CD4-positive, CD25-positive, alpha-beta regulatory T cell (primary cell): ENCODE measurements at regions not wholly inside any gene's neighbourhood (a gene's known extent, or its start where the extent isn't known, plus 50 kb on each side); places are given as distances from the start of the nearest gene placed in this dataset.

ENCODE experiments used
- ATAC-seq, 2 donors: fragments of 150-1000 bp; cut with Tn5 transposase; one replicate each; pipeline ENCODE4 v1.10.0; 2021; ENCODE audit warnings: low read depth in 2 of 2, moderate number of reproducible peaks in 2 of 2, moderate library complexity in 1 of 2
- DNase-seq, 3 donors: peaks; one replicate each; pipeline versions ENCODE4 v3.0.0 to v3.0.0-alpha.2; 2012 to 2022; ENCODE audit warnings: mixed read lengths in 1 of 3
- H3K27ac ChIP-seq: one replicate; pipeline ENCODE4 v1.7.0; 2013; ENCODE audit warnings: mild to moderate bottlenecking, low read length; ENCODE audit not compliant: insufficient read depth, poor library complexity, severe bottlenecking
- H3K27me3 ChIP-seq: one replicate; pipeline ENCODE4 v1.7.0; 2013; ENCODE audit warnings: low read length; ENCODE audit not compliant: control insufficient read depth, insufficient read depth
- H3K36me3 ChIP-seq: one replicate; pipeline ENCODE4 v1.7.0; 2013; ENCODE audit warnings: mild to moderate bottlenecking, low read length, moderate library complexity; ENCODE audit not compliant: control insufficient read depth, insufficient read depth
- H3K4me1 ChIP-seq: 2 replicates; pipeline ENCODE4 v1.7.0; 2013; ENCODE audit warnings: mild to moderate bottlenecking, low read length; ENCODE audit not compliant: insufficient read depth, control insufficient read depth, poor library complexity, severe bottlenecking
- H3K4me3 ChIP-seq: one replicate; pipeline ENCODE4 v1.7.0; 2013; ENCODE audit warnings: low read depth, mild to moderate bottlenecking, low read length, moderate library complexity
- H3K9me3 ChIP-seq, 2 experiments: 1 replicate in 1 of 2; 2 replicates in 1 of 2; pipeline ENCODE4 v1.7.0; 2013; ENCODE audit warnings: low read length in 2 of 2, mild to moderate bottlenecking in 1 of 2, moderate library complexity in 1 of 2; ENCODE audit not compliant: control insufficient read depth in 2 of 2
- H3K27ac Mint-ChIP-seq, 3 donors: one replicate each; pipeline ENCODE4 v1.8.0; 2020 to 2022; ENCODE audit warnings: mild to moderate bottlenecking in 3 of 3, mixed read lengths in 3 of 3, moderate library complexity in 2 of 3
- H3K27me3 Mint-ChIP-seq: one replicate; pipeline ENCODE4 v1.8.0; 2022; ENCODE audit warnings: mild to moderate bottlenecking, mixed read lengths
- H3K36me3 Mint-ChIP-seq: one replicate; pipeline ENCODE4 v1.8.0; 2020; ENCODE audit warnings: mixed read lengths
- H3K4me1 Mint-ChIP-seq, 4 donors: one replicate each; pipeline ENCODE4 v1.8.0; 2020 to 2022; ENCODE audit warnings: mixed read lengths in 4 of 4, mild to moderate bottlenecking in 1 of 4
- H3K4me3 Mint-ChIP-seq, 4 donors: one replicate each; pipeline ENCODE4 v1.8.0; 2020 to 2022; ENCODE audit warnings: mild to moderate bottlenecking in 4 of 4, mixed read lengths in 4 of 4, moderate library complexity in 3 of 4
- H3K9me3 Mint-ChIP-seq, 7 donors: one replicate each; pipeline ENCODE4 v1.8.0; 2020 to 2022; ENCODE audit warnings: mixed read lengths in 7 of 7, mild to moderate bottlenecking in 3 of 7, moderate library complexity in 2 of 7

DNA sequence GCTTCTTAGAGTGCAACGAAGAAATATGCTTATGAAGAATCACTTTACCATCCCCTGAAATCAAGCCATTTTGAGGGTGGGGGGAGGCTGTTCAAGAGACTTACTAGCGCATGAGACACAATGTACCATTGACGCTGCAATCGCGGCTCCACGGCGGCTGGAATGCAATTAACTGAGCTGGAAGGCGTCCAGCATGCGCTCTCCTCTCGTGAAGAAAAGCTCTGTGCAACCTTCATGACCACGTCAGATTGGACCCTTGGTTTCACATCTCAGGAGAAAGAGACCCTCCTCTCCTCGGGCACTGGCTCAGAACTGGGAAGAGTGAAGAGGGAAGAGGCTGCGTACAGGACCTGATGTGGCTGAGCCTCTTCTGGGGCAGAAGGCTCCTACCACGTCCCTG, 138.5 kb upstream of the IRX2 start:
- no peaks in the 10 kb centered on the region for H3K27me3 ChIP-seq
- no peaks in the 10 kb centered on the region for H3K36me3 Mint-ChIP-seq
- H3K27me3 Mint-ChIP-seq = no peaks in the 10 kb centered on the region
- no peak overlapping the region for H3K4me3 Mint-ChIP-seq
- H3K4me1 ChIP-seq = no peaks in the 10 kb centered on the region
- peaks cover 0 to 17% of the 10 kb centered on the region in 2 experiments for H3K9me3 ChIP-seq
- no peak overlapping the region for H3K27ac Mint-ChIP-seq
- peaks cover 0 to 12% (median 5%) of the 10 kb centered on the region in 7 donors for H3K9me3 Mint-ChIP-seq
- H3K4me3 ChIP-seq = no peak overlapping the region
- H3K4me1 Mint-ChIP-seq = no peaks in the 10 kb centered on the region
- DNase-seq (no peak), ATAC-seq (no peak)
- H3K27ac ChIP-seq = no peak overlapping the region
- H3K36me3 ChIP-seq = no peaks in the 10 kb centered on the region

DNA sequence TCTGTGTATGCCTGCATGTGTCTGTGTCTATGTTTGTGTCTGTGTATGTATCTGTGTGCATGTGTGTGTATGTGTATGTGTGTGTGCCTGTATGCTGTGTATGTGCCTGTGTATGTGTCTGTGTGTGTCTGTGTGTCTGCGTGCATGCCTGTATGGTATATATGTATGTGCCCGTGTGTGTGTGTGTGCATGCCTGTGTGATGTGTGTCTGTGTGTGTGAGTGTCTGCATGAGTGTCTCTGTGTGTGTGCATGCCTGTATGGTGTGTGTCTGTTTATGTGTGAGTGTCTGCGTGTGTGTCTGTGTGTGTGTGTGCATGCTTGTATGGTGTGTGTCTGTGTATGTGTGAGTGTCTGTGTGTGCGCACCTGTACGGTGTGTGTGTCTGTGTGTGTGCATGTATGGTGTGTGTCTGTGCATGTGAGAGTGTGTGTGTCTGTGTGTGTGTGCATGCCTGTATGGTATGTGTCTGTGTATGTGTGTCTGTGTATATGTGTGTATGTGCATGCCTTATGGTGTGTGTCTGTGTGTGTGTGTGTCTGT, 137.1 kb upstream of the IRX2 start:
- Mint-ChIP-seq H3K4me3 (no peak overlapping the region), H3K4me1 (no peaks in the 10 kb centered on the region), H3K27me3 (no peaks in the 10 kb centered on the region), H3K36me3 (no peaks in the 10 kb centered on the region), H3K9me3 (peaks cover 0 to 11% (median 5%) of the 10 kb centered on the region in 7 donors), H3K27ac (no peak overlapping the region)
- no peak overlapping the region for H3K27ac ChIP-seq
- no peak for ATAC-seq
- no peak for DNase-seq
- no peaks in the 10 kb centered on the region for H3K36me3 ChIP-seq
- H3K4me1 ChIP-seq = no peaks in the 10 kb centered on the region
- no peak overlapping the region for H3K4me3 ChIP-seq
- no peaks in the 10 kb centered on the region for H3K27me3 ChIP-seq
- H3K9me3 ChIP-seq = peaks cover 0 to 13% of the 10 kb centered on the region in 2 experiments

DNA sequence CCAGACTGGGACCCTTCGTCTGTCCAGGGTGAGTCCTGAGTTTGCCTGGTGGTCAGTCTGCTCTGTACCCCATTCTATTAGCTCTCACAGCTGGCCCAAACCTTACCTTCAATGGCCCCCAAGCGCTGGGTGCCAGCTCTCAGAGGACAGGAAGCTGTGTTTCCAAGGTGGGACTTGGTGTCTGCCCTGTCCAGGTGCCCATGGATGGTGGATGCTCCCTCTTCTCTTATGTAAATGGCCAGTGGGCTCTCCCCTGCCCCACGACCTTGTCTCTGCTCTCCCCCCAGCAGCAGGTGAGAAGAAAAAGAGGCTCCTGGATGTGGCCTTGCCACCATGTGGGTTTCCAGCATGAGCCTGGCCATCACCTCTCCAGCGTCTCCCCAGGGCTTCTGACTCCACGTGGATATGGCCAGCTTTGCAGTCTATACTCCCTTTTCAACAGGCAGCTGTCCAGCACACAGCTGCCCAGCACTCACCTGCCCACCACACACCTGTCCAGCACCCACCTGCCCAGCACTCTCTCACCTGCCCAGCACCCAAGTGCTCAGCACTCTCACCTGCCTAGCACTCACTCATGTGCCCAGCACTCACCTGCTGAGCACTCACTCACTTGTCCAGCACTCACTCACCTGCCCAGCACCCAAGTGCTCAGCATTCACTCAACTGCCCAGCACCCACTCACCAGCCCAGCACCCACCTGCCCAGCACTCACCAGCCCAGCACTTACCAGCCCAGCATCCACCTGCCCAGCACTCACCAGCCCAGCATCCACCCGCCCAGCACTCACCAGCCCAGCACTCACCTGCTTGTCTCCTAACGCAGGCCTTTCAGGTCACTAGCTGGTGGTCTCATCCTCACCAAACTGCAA, 136.2 kb upstream of the IRX2 start:
- Histone ChIP-seq H3K9me3 (peaks cover 0 to 11% of the 10 kb centered on the region in 2 experiments), H3K4me1 (no peaks in the 10 kb centered on the region), H3K36me3 (no peaks in the 10 kb centered on the region), H3K27ac (no peak overlapping the region), H3K27me3 (no peaks in the 10 kb centered on the region), H3K4me3 (no peak overlapping the region)
- no peaks in the 10 kb centered on the region for H3K4me1 Mint-ChIP-seq
- peaks cover 0 to 12% (median 4%) of the 10 kb centered on the region in 7 donors for H3K9me3 Mint-ChIP-seq
- DNase-seq = no peak
- H3K36me3 Mint-ChIP-seq = no peaks in the 10 kb centered on the region
- no peak overlapping the region for H3K4me3 Mint-ChIP-seq
- H3K27me3 Mint-ChIP-seq = no peaks in the 10 kb centered on the region
- H3K27ac Mint-ChIP-seq = no peak overlapping the region
- ATAC-seq = no peak

DNA sequence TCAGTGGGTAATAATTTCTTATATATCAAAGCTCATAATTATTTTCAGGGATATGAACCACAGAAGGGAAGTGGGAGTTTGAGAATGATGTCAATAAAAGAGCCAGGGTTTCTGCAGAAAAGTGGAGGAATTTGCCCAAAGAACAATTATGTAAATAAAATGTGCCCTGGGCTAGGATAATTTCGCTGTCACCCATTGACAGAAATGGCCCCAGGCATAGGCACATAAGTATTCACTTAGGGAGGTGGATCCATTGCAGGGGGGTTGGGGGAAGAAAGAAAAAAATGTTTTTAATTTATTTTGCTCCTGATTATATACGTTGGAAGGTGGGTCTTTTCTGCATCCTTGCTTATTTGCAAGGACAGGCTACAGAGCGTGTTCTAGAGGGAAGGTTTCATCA, 135.1 kb upstream of the IRX2 start:
- Histone ChIP-seq H3K4me3 (no peak overlapping the region), H3K4me1 (no peaks in the 10 kb centered on the region), H3K27me3 (no peaks in the 10 kb centered on the region), H3K27ac (no peak overlapping the region), H3K36me3 (no peaks in the 10 kb centered on the region), H3K9me3 (peaks cover 0 to 5% of the 10 kb centered on the region in 2 experiments)
- Mint-ChIP-seq H3K4me1 (no peaks in the 10 kb centered on the region), H3K4me3 (no peak overlapping the region), H3K27me3 (no peaks in the 10 kb centered on the region), H3K36me3 (no peaks in the 10 kb centered on the region), H3K27ac (no peak overlapping the region), H3K9me3 (peaks cover 0 to 12% (median 5%) of the 10 kb centered on the region in 7 donors)
- ATAC-seq = no peak
- DNase-seq = no peak

DNA sequence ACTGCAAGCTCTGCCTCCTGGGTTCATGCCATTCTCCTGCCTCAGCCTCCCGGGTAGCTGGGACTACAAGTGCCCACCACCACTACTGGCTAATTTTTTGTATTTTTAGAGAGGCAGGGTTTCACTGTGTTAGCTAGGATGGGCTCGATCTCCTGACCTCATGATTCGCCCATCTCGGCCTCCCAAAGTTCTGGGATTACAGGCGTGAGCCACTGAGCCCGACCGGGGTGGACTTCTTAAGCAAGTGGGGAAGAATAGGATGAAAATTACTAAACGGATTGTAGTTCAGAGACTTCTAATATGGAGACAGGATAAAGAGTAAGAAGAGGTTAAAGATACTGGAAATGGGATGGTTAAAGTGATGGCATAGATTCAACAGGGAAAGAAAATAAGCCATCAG, 132.3 kb upstream of the IRX2 start:
- Histone ChIP-seq H3K27me3 (no peaks in the 10 kb centered on the region), H3K4me3 (no peak overlapping the region), H3K4me1 (no peaks in the 10 kb centered on the region), H3K27ac (no peak overlapping the region), H3K36me3 (no peaks in the 10 kb centered on the region), H3K9me3 (peaks cover 9 to 10% of the 10 kb centered on the region in 2 experiments)
- no peaks in the 10 kb centered on the region for H3K36me3 Mint-ChIP-seq
- no peak overlapping the region for H3K4me3 Mint-ChIP-seq
- no peaks in the 10 kb centered on the region for H3K27me3 Mint-ChIP-seq
- ATAC-seq (no peak), DNase-seq (no peak)
- H3K27ac Mint-ChIP-seq = no peak overlapping the region
- no peaks in the 10 kb centered on the region for H3K4me1 Mint-ChIP-seq
- peaks cover 5 to 33% (median 12%) of the 10 kb centered on the region in 7 donors for H3K9me3 Mint-ChIP-seq

DNA sequence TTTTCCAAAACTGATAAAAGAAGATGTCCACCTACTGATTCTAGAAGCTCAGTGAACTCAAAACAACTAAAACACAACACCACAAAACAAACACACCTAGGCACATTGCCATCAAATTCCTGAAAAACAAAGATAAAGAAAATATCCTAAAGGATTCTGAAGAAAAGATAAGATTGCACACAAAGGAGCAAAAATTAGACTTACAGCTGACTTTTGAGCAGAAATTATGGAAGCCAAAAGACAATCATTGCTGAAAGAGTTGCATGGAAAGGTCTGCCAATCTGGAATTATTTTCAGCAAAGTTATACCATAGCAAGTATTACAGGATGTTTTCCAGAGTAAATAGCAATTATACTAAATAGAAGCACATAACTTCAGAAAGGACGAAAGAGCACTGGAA, 128.2 kb upstream of the IRX2 start:
- DNase-seq = no peak
- no peak for ATAC-seq
- no peak overlapping the region for H3K27ac Mint-ChIP-seq
- Histone ChIP-seq H3K27me3 (no peaks in the 10 kb centered on the region), H3K27ac (no peak overlapping the region), H3K4me3 (no peak overlapping the region), H3K9me3 (peaks cover 9 to 10% of the 10 kb centered on the region in 2 experiments), H3K36me3 (no peaks in the 10 kb centered on the region), H3K4me1 (no peaks in the 10 kb centered on the region)
- no peaks in the 10 kb centered on the region for H3K27me3 Mint-ChIP-seq
- H3K36me3 Mint-ChIP-seq = no peaks in the 10 kb centered on the region
- H3K4me3 Mint-ChIP-seq = no peak overlapping the region
- H3K4me1 Mint-ChIP-seq = no peaks in the 10 kb centered on the region
- H3K9me3 Mint-ChIP-seq = peaks cover 5 to 39% (median 12%) of the 10 kb centered on the region in 7 donors

DNA sequence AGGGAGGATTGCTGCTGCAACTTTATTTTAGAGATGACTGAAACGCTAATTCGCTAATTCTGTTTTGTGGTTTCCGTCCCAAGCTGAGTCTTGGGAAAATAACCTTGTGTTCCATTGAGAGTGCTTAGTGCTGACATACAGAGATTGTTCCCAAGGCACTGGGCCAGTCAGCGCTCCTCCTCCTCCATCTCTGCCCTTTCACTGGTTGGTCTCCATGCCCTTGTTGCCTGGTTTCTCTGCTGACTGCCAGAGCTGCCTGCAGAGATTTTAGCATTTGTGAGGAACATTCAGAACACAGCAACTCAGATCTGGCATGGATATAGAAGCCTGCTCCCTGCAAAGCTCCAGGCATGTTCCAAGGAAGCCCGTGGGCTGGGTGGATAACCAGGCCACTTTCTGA, 126.0 kb upstream of the IRX2 start:
- Histone ChIP-seq H3K4me1 (no peaks in the 10 kb centered on the region), H3K27me3 (no peaks in the 10 kb centered on the region), H3K9me3 (peaks cover 9 to 10% of the 10 kb centered on the region in 2 experiments), H3K27ac (no peak overlapping the region), H3K4me3 (no peak overlapping the region), H3K36me3 (no peaks in the 10 kb centered on the region)
- Mint-ChIP-seq H3K9me3 (peaks cover 5 to 27% (median 10%) of the 10 kb centered on the region in 7 donors), H3K27ac (no peak overlapping the region), H3K4me3 (no peak overlapping the region), H3K36me3 (no peaks in the 10 kb centered on the region), H3K4me1 (no peaks in the 10 kb centered on the region), H3K27me3 (no peaks in the 10 kb centered on the region)
- ATAC-seq (no peak), DNase-seq (no peak)

DNA sequence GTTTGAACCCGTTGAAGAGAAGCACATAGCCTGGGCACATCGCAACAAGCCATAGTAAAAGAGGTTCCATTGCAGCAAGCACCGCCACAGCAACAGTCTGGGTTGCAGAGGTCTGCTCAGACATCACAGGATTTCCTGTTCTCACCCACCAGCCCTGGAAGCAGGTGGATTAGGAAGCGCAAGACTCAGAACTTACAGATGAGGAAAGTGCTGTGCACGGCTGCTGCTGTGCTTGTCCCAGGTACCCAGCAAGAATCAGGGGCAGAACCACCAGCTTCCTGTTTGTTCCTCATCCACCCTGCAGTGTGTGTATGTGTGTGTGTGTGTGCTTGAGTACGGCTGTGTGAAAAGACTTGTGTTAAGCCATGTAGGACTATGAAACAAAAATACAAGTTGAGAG, 124.7 kb upstream of the IRX2 start:
- no peak for ATAC-seq
- Histone ChIP-seq H3K4me1 (no peaks in the 10 kb centered on the region), H3K4me3 (no peak overlapping the region), H3K36me3 (no peaks in the 10 kb centered on the region), H3K9me3 (peaks cover 9 to 10% of the 10 kb centered on the region in 2 experiments), H3K27me3 (no peaks in the 10 kb centered on the region), H3K27ac (no peak overlapping the region)
- Mint-ChIP-seq H3K9me3 (peaks cover 0 to 25% (median 10%) of the 10 kb centered on the region in 7 donors), H3K4me3 (no peak overlapping the region), H3K4me1 (no peaks in the 10 kb centered on the region), H3K27ac (no peak overlapping the region), H3K27me3 (no peaks in the 10 kb centered on the region), H3K36me3 (no peaks in the 10 kb centered on the region)
- DNase-seq = no peak
